HepG2 (cell line): ENCODE measurements at regions not wholly inside any gene's neighbourhood (a gene's known extent, or its start where the extent isn't known, plus 50 kb on each side); places are given as distances from the start of the nearest gene placed in this dataset.

Experiments used
- HOMEZ ChIP-seq: IDR thresholded peaks from 2 replicates; pipeline ENCODE4 v1.6.1; 2016; ENCODE audit warnings: low read depth
- NR2F6 ChIP-seq, 2 experiments: IDR thresholded peaks; 2 replicates each; pipeline ENCODE4 v1.6.1; 2016; ENCODE audit warnings: antibody characterized with exemption in 1 of 2, mild to moderate bottlenecking in 1 of 2
- ONECUT2 ChIP-seq: sonication (generic); formaldehyde crosslinking; IDR thresholded peaks from 2 replicates; pipeline ENCODE4 v1.4.0; 2020; ENCODE audit warnings: missing genetic modification reagents
- PAXIP1 ChIP-seq: sonication (generic); formaldehyde crosslinking; conservative IDR thresholded peaks from 2 replicates; pipeline ENCODE4 v1.4.0; 2020; ENCODE audit warnings: mild to moderate bottlenecking, missing genetic modification reagents, moderate library complexity
- POLR2G ChIP-seq: fragments of 200-400 bp; formaldehyde crosslinking; IDR thresholded peaks from 2 replicates; pipeline ENCODE4 v1.6.1; 2018; ENCODE audit warnings: mild to moderate bottlenecking, low read depth, low read length, moderate library complexity
- PRDM15 ChIP-seq: sonication (generic); formaldehyde crosslinking; IDR thresholded peaks from 2 replicates; pipeline ENCODE4 v1.4.0; 2020; ENCODE audit warnings: missing genetic modification reagents
- RFXAP ChIP-seq: sonication (generic); formaldehyde crosslinking; IDR thresholded peaks from 2 replicates; pipeline ENCODE4 v1.4.0; 2020; ENCODE audit warnings: missing genetic modification reagents, borderline replicate concordance
- SOX5 ChIP-seq: IDR thresholded peaks from 2 replicates; pipeline ENCODE4 v1.6.1; 2016; ENCODE audit warnings: borderline replicate concordance
- TCF7 ChIP-seq: sonication (generic); IDR thresholded peaks from 2 replicates; pipeline ENCODE4 v1.6.1; 2016; ENCODE audit warnings: antibody characterized with exemption, low read depth
- USF2 ChIP-seq, 2 experiments: sonication (generic) in 1 of 2; formaldehyde crosslinking in 1 of 2; IDR thresholded peaks; 2 replicates each; pipeline versions ENCODE4 v1.5.1 to v1.6.1; 2011 to 2020; ENCODE audit warnings: borderline replicate concordance in 1 of 2, low read depth in 1 of 2, low read length in 1 of 2, mild to moderate bottlenecking in 1 of 2, missing genetic modification reagents in 1 of 2, moderate library complexity in 1 of 2
- XRCC5 ChIP-seq: fragments of 200-400 bp; formaldehyde crosslinking; optimal IDR thresholded peaks from 2 replicates; pipeline ENCODE3; 2017; ENCODE audit warnings: mild to moderate bottlenecking, low read length
- YEATS4 ChIP-seq: sonication (generic); formaldehyde crosslinking; IDR thresholded peaks from 2 replicates; pipeline ENCODE4 v1.4.0; 2020; ENCODE audit warnings: missing genetic modification reagents, borderline replicate concordance
- ZBTB26 ChIP-seq: IDR thresholded peaks from 2 replicates; pipeline ENCODE4 v1.6.1; 2016; ENCODE audit warnings: missing compliant biosample characterization, missing genetic modification reagents, borderline replicate concordance
- ZNF468 ChIP-seq: sonication (generic); formaldehyde crosslinking; IDR thresholded peaks from 2 replicates; pipeline ENCODE4 v1.8.0; 2022; ENCODE audit warnings: mild to moderate bottlenecking, moderate library complexity, missing genetic modification reagents
- ZSCAN20 ChIP-seq: sonication (generic); formaldehyde crosslinking; IDR thresholded peaks from 2 replicates; pipeline ENCODE4 v1.4.0; 2020; ENCODE audit warnings: missing genetic modification reagents, mild to moderate bottlenecking, borderline replicate concordance

- TF ChIP-seq USF2 (IDR thresholded peaks at IDR 0.05; ENCODE audit: low read depth, low read length) (no peak), USF2 (CRISPR knock-in tag; IDR thresholded peaks at IDR 0.05; ENCODE audit: borderline replicate concordance) (peak; percentile 68), PRDM15 (CRISPR knock-in tag) (no peak), XRCC5 (no peak), PAXIP1 (peak; percentile 26), RFXAP (no peak), YEATS4 (CRISPR knock-in tag) (0 out of 2 replicates have a peak, but pooled peaks have one; percentile 27), ZNF468 (CRISPR knock-in tag) (no peak), NR2F6 (IDR thresholded peaks at IDR 0.05) (0 out of 2 replicates have a peak, but pooled peaks have one; percentile 12), NR2F6 (CRISPR knock-in tag; IDR thresholded peaks at IDR 0.05) (no peak), TCF7 (peak; percentile 49), ONECUT2 (CRISPR knock-in tag) (peak; percentile 31; the same call in 1 of the 2 replicates), ZBTB26 (CRISPR knock-in tag) (peak; percentile 94), HOMEZ (CRISPR knock-in tag) (0 out of 2 replicates have a peak, but pooled peaks have one; percentile 11), ZSCAN20 (CRISPR knock-in tag) (0 out of 2 replicates have a peak, but pooled peaks have one; percentile 28), SOX5 (CRISPR knock-in tag) (peak; percentile 74), POLR2G (0 out of 2 replicates have a peak, but pooled peaks have one; percentile 6)
Observed at GRCh38 chr5:67773411-67774266, 441.9 kb upstream of the PIK3R1 start (continued).
